ENCODE measurements at regions not wholly inside any gene's neighbourhood (a gene's known extent, or its start where the extent isn't known, plus 50 kb on each side); places are given as distances from the start of the nearest gene placed in this dataset.

GRCh38 chr11:96624126-96624525 lies 234.3 kb downstream of the JRKL start:
- TF ChIP-seq, protein P1, sequence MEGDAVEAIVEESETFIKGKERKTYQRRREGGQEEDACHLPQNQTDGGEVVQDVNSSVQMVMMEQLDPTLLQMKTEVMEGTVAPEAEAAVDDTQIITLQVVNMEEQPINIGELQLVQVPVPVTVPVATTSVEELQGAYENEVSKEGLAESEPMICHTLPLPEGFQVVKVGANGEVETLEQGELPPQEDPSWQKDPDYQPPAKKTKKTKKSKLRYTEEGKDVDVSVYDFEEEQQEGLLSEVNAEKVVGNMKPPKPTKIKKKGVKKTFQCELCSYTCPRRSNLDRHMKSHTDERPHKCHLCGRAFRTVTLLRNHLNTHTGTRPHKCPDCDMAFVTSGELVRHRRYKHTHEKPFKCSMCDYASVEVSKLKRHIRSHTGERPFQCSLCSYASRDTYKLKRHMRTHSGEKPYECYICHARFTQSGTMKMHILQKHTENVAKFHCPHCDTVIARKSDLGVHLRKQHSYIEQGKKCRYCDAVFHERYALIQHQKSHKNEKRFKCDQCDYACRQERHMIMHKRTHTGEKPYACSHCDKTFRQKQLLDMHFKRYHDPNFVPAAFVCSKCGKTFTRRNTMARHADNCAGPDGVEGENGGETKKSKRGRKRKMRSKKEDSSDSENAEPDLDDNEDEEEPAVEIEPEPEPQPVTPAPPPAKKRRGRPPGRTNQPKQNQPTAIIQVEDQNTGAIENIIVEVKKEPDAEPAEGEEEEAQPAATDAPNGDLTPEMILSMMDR (IDR thresholded peaks at IDR 0.05), result no peak
- TF ChIP-seq POLR2A (IDR thresholded peaks at IDR 0.05), result no peak
